Brain microvascular endothelial cell (primary cell): ENCODE measurements at regions not wholly inside any gene's neighbourhood (a gene's known extent, or its start where the extent isn't known, plus 50 kb on each side); places are given as distances from the start of the nearest gene placed in this dataset.
"Not testable (repeated sequence)": the region's sequence is repeated elsewhere in the genome, so short reads cannot be mapped to it uniquely, and the experiment has no call there.

Experiments
- DNase-seq: peaks from one replicate; pipeline ENCODE4 v3.0.0-alpha.2; 2020
- H3K27ac ChIP-seq: fragments of 250-450 bp; sonication (Bioruptor Pico); 2 replicates; pipeline ENCODE4 v1.5.1; 2020; ENCODE audit warnings: mild to moderate bottlenecking, moderate library complexity
- H3K27me3 ChIP-seq: fragments of 250-450 bp; sonication (Bioruptor Pico); replicated peaks from 2 replicates; pipeline ENCODE4 v1.5.1; 2020; ENCODE audit warnings: mild to moderate bottlenecking
- H3K36me3 ChIP-seq: fragments of 250-450 bp; sonication (Bioruptor Pico); replicated peaks from 2 replicates; pipeline ENCODE4 v1.5.1; 2020; ENCODE audit warnings: mild to moderate bottlenecking
- H3K4me3 ChIP-seq: 2 replicates; pipeline ENCODE4 v1.5.1; 2011; ENCODE audit warnings: low read depth, mild to moderate bottlenecking, control low read depth, low read length, moderate library complexity
- CTCF ChIP-seq: IDR thresholded peaks from 2 replicates; pipeline ENCODE4 v1.5.1; 2011; ENCODE audit warnings: low read depth, mild to moderate bottlenecking, moderate library complexity, low read length, control low read depth, inconsistent platforms; ENCODE audit errors: missing control alignments
- in situ Hi-C: cut with HindIII; loops from 2 replicates; pipeline ENCODE4 v1.10.0; 2017; ENCODE audit warnings: low sequenced_read_pairs, low pct_ligation_motif_present

- no peak for DNase-seq
- no peak overlapping the region for H3K27ac ChIP-seq
- no peaks in the 10 kb centered on the region for H3K27me3 ChIP-seq
- no peak for TF ChIP-seq CTCF
- in situ Hi-C loops, result no loop called here
- H3K4me3 ChIP-seq, result no peak overlapping the region
- H3K36me3 ChIP-seq, result no peaks in the 10 kb centered on the region
Observed at GRCh38 chr18:39166776-39167175, 1601.2 kb upstream of the CELF4 start.

GRCh38 chr18:39162013-39162827, 1596.6 kb upstream of the CELF4 start:
- DNase-seq, result no peak
- Histone ChIP-seq H3K27ac (no peak overlapping the region), H3K36me3 (no peaks in the 10 kb centered on the region), H3K27me3 (no peaks in the 10 kb centered on the region), H3K4me3 (no peak overlapping the region)
- in situ Hi-C loops, result no loop called here
- no peak for TF ChIP-seq CTCF

GRCh38 chr18:39149211-39149806, 1583.7 kb upstream of the CELF4 start:
- in situ Hi-C loops, result no loop called here

GRCh38 chr18:39134255-39134654, 1568.7 kb upstream of the CELF4 start:
- TF ChIP-seq CTCF, result no peak
- no peak overlapping the region for H3K4me3 ChIP-seq
- in situ Hi-C loops, result no loop called here
- H3K27ac ChIP-seq, result no peak overlapping the region
- H3K36me3 ChIP-seq, result no peaks in the 10 kb centered on the region
- H3K27me3 ChIP-seq, result no peaks in the 10 kb centered on the region
- no peak for DNase-seq

More at GRCh38 chr18:39149211-39149806, 1583.7 kb upstream of the CELF4 start:
- Histone ChIP-seq H3K4me3 (no peak overlapping the region), H3K36me3 (no peaks in the 10 kb centered on the region), H3K27me3 (no peaks in the 10 kb centered on the region), H3K27ac (no peak overlapping the region)
- DNase-seq, result no peak
- no peak for TF ChIP-seq CTCF

GRCh38 chr18:39127538-39127937, 1561.9 kb upstream of the CELF4 start:
- H3K36me3 ChIP-seq, H3K27me3 ChIP-seq, in situ Hi-C loops, H3K27ac ChIP-seq, DNase-seq, H3K4me3 ChIP-seq: not testable (repeated sequence)

- H3K27me3 ChIP-seq, result no peaks in the 10 kb centered on the region
- in situ Hi-C loops, result no loop called here
- DNase-seq, result no peak
Observed at GRCh38 chr18:39113790-39114189, 1548.2 kb upstream of the CELF4 start.

More at GRCh38 chr18:39113790-39114189, 1548.2 kb upstream of the CELF4 start:
- H3K27ac ChIP-seq, result no peak overlapping the region
- no peak overlapping the region for H3K4me3 ChIP-seq
- no peaks in the 10 kb centered on the region for H3K36me3 ChIP-seq
- no peak for TF ChIP-seq CTCF
